ENCODE measurements at regions not wholly inside any gene's neighbourhood (a gene's known extent, or its start where the extent isn't known, plus 50 kb on each side); places are given as distances from the start of the nearest gene placed in this dataset.

GRCh38 chr12:32032205-32032810 is 73.1 kb downstream of the RESF1 start:
- in situ Hi-C loops (cut with MboI; ENCODE audit: low sequenced_read_pairs, unreplicated experiment): no loop called here
- DNase-seq (ENCODE audit: low spot score): no peak
- no peak for TF ChIP-seq CTCF (IDR thresholded peaks at IDR 0.05; ENCODE audit: borderline replicate concordance, control extremely low read depth, extremely low read depth, insufficient read depth, missing control alignments)

GRCh38 chr12:32033406-32033805 is 73.2 kb upstream of the BICD1 start:
- no peak for TF ChIP-seq CTCF (IDR thresholded peaks at IDR 0.05; ENCODE audit: borderline replicate concordance, control extremely low read depth, extremely low read depth, insufficient read depth, missing control alignments)
- in situ Hi-C loops (cut with MboI; ENCODE audit: low sequenced_read_pairs, unreplicated experiment): no loop called here
- DNase-seq (ENCODE audit: low spot score): no peak

GRCh38 chr12:32034045-32034444 is 72.6 kb upstream of the BICD1 start:
- no peak for TF ChIP-seq CTCF (IDR thresholded peaks at IDR 0.05; ENCODE audit: borderline replicate concordance, control extremely low read depth, extremely low read depth, insufficient read depth, missing control alignments)
- DNase-seq (ENCODE audit: low spot score): no peak
- in situ Hi-C loops (cut with MboI; ENCODE audit: low sequenced_read_pairs, unreplicated experiment): no loop called here

- no peak for DNase-seq (ENCODE audit: low spot score)
- in situ Hi-C loops (cut with MboI; ENCODE audit: low sequenced_read_pairs, unreplicated experiment): no loop called here
- no peak for TF ChIP-seq CTCF (IDR thresholded peaks at IDR 0.05; ENCODE audit: borderline replicate concordance, control extremely low read depth, extremely low read depth, insufficient read depth, missing control alignments)
These were observed 70.0 kb upstream of the BICD1 start for GRCh38 chr12:32036477-32037263.

- in situ Hi-C loops (cut with MboI; ENCODE audit: low sequenced_read_pairs, unreplicated experiment): no loop called here
- DNase-seq (ENCODE audit: low spot score): no peak
- no peak for TF ChIP-seq CTCF (IDR thresholded peaks at IDR 0.05; ENCODE audit: borderline replicate concordance, control extremely low read depth, extremely low read depth, insufficient read depth, missing control alignments)
These were observed 67.3 kb upstream of the BICD1 start for GRCh38 chr12:32039347-32039746.

- DNase-seq (ENCODE audit: low spot score): no peak
- TF ChIP-seq CTCF (IDR thresholded peaks at IDR 0.05; ENCODE audit: borderline replicate concordance, control extremely low read depth, extremely low read depth, insufficient read depth, missing control alignments): no peak
- in situ Hi-C loops (cut with MboI; ENCODE audit: low sequenced_read_pairs, unreplicated experiment): no loop called here
These were observed 66.6 kb upstream of the BICD1 start for GRCh38 chr12:32039917-32040575.
